ENCODE measurements at regions not wholly inside any gene's neighbourhood (a gene's known extent, or its start where the extent isn't known, plus 50 kb on each side); places are given as distances from the start of the nearest gene placed in this dataset.

GRCh38 chr13:50651922-50652321, 191.6 kb downstream of the DLEU7 start:
- TF ChIP-seq CTCF (IDR thresholded peaks at IDR 0.05) (no peak), ZFX (IDR thresholded peaks at IDR 0.05; ENCODE audit: borderline replicate concordance) (no peak)
